GM23248 (cell line): ENCODE measurements at regions not wholly inside any gene's neighbourhood (a gene's known extent, or its start where the extent isn't known, plus 50 kb on each side); places are given as distances from the start of the nearest gene placed in this dataset.

Experiments
- DNase-seq: peaks from one replicate; pipeline ENCODE4 v3.0.0-alpha.2; 2015
- H2AFZ ChIP-seq: fragments of 200-600 bp; sonication (generic); 2 replicates; pipeline ENCODE4 v1.6.1; 2016; ENCODE audit warnings: antibody characterized with exemption
- H3F3A ChIP-seq: fragments of 200-600 bp; sonication (generic); 2 replicates; pipeline ENCODE4 v1.6.1; 2016; ENCODE audit warnings: mild to moderate bottlenecking, antibody characterized with exemption, mixed run types; ENCODE audit not compliant: insufficient read depth
- H3K27ac ChIP-seq: fragments of 200-600 bp; sonication (generic); 2 replicates; pipeline ENCODE4 v1.5.1; 2016; ENCODE audit warnings: mild to moderate bottlenecking
- H3K27me3 ChIP-seq: fragments of 200-600 bp; sonication (generic); replicated peaks from 2 replicates; pipeline ENCODE4 v1.6.1; 2016; ENCODE audit warnings: mild to moderate bottlenecking; ENCODE audit not compliant: insufficient read depth
- H3K36me3 ChIP-seq: fragments of 200-600 bp; sonication (generic); 2 replicates; pipeline ENCODE4 v1.6.1; 2016; ENCODE audit warnings: low read depth, mild to moderate bottlenecking
- H3K4me1 ChIP-seq: fragments of 200-600 bp; sonication (generic); 2 replicates; pipeline ENCODE4 v1.6.1; 2016; ENCODE audit warnings: mild to moderate bottlenecking; ENCODE audit not compliant: insufficient read depth
- H3K4me2 ChIP-seq: fragments of 200-600 bp; sonication (generic); one replicate; pipeline ENCODE4 v1.6.1; 2016; ENCODE audit warnings: mild to moderate bottlenecking; ENCODE audit not compliant: unreplicated experiment
- H3K4me3 ChIP-seq: fragments of 200-600 bp; sonication (generic); 2 replicates; pipeline ENCODE4 v1.5.1; 2016; ENCODE audit warnings: mild to moderate bottlenecking
- H3K79me2 ChIP-seq: fragments of 200-600 bp; sonication (generic); 2 replicates; pipeline ENCODE4 v1.6.1; 2016; ENCODE audit warnings: mild to moderate bottlenecking; ENCODE audit not compliant: insufficient read depth
- H3K9ac ChIP-seq: fragments of 200-600 bp; sonication (generic); 2 replicates; pipeline ENCODE4 v1.6.1; 2016; ENCODE audit warnings: mild to moderate bottlenecking
- H3K9me2 ChIP-seq: fragments of 200-600 bp; sonication (generic); 2 replicates; pipeline ENCODE4 v1.6.1; 2016; ENCODE audit warnings: mixed run types, mild to moderate bottlenecking, moderate library complexity; ENCODE audit not compliant: insufficient read depth
- H3K9me3 ChIP-seq: fragments of 200-600 bp; sonication (generic); one replicate; pipeline ENCODE4 v1.6.1; 2017; ENCODE audit warnings: low read depth
- H4K20me1 ChIP-seq: fragments of 200-600 bp; sonication (generic); 2 replicates; pipeline ENCODE4 v1.6.0; 2016; ENCODE audit not compliant: insufficient read depth
- EZH2 ChIP-seq: fragments of 200-600 bp; sonication (generic); IDR thresholded peaks from 2 replicates; pipeline ENCODE4 v1.6.1; 2018; ENCODE audit warnings: antibody characterized with exemption, mild to moderate bottlenecking; ENCODE audit not compliant: insufficient read depth, poor library complexity, severe bottlenecking
- EZH2phosphoT487 ChIP-seq: fragments of 200-600 bp; sonication (generic); IDR thresholded peaks from 2 replicates; pipeline ENCODE4 v1.6.1; 2018; ENCODE audit warnings: antibody characterized with exemption, moderate library complexity, mild to moderate bottlenecking, low read depth; ENCODE audit not compliant: insufficient read depth
- WGBS, 2 experiments: methylation state at CpG; one replicate each; pipeline ENCODE4 v1.1.6; 2015 to 2017; ENCODE audit warnings: low lambda C conversion rate in 2 of 2, low coverage in 1 of 2; ENCODE audit errors: missing lambda C conversion rate in 2 of 2; 5-methylcytosine and 5-hydroxymethylcytosine counted together
- in situ Hi-C: fragments of 300-500 bp; cut with MboI; formaldehyde crosslinking; loops from 2 replicates; pipeline ENCODE4 v1.15.0; 2020

DNA sequence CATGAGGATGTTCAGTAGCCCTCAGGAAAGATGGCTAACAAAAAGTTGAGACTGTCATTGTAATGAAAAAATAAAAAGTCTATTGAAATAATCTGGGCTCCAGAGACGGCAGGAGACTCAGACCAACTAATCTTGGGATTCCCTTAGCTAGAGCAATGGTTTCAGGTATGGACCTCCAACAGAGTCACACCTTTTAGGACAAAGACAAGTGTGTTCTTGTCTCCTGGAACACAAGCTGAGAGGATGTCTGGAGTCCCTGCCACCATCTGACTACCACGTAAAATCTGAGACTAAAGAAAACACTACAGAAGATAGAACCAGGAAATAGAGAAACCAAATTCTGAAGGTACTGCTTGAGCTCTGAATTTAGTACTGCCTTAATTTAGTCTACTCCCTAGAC is 103.3 kb upstream of the RBBP8 start:
- in situ Hi-C loops, result no loop called here
- Histone ChIP-seq H3K4me2 (no peak overlapping the region), H3K9me2 (no peaks in the 10 kb centered on the region), H3F3A (peaks cover 22% of the 10 kb centered on the region), H3K4me1 (peaks cover 22% of the 10 kb centered on the region), H4K20me1 (no peaks in the 10 kb centered on the region), H2AFZ (no peak overlapping the region), H3K36me3 (no peaks in the 10 kb centered on the region), H3K9ac (no peak overlapping the region), H3K9me3 (no peaks in the 10 kb centered on the region), H3K27me3 (no peaks in the 10 kb centered on the region), H3K27ac (no peak overlapping the region), H3K4me3 (no peak overlapping the region), H3K79me2 (no peaks in the 10 kb centered on the region)
- WGBS, 2 experiments, result 73 to 76% methylated on average over 2 of the region's 2 CpGs
- DNase-seq, result no peak
- no peak for TF ChIP-seq EZH2phosphoT487
- TF ChIP-seq EZH2, result no peak

GRCh38 chr18:22830511-22830910 is 102.6 kb upstream of the RBBP8 start:
- H3K4me3 ChIP-seq, result no peak overlapping the region
- H3K27me3 ChIP-seq, result no peaks in the 10 kb centered on the region
- 96 to 100% methylated on average over 1 of the region's 1 CpG for WGBS, 2 experiments
- peaks cover 22% of the 10 kb centered on the region for H3F3A ChIP-seq
- TF ChIP-seq EZH2, result no peak
- no peak for TF ChIP-seq EZH2phosphoT487
- H4K20me1 ChIP-seq, result no peaks in the 10 kb centered on the region
- peaks cover 22% of the 10 kb centered on the region for H3K4me1 ChIP-seq
- no peak overlapping the region for H3K4me2 ChIP-seq
- H3K79me2 ChIP-seq, result no peaks in the 10 kb centered on the region
- in situ Hi-C loops, result no loop called here
- H3K9me2 ChIP-seq, result no peaks in the 10 kb centered on the region
- no peaks in the 10 kb centered on the region for H3K36me3 ChIP-seq
- no peak for DNase-seq
- H3K27ac ChIP-seq, result no peak overlapping the region
- H3K9ac ChIP-seq, result no peak overlapping the region
- no peaks in the 10 kb centered on the region for H3K9me3 ChIP-seq
- H2AFZ ChIP-seq, result no peak overlapping the region

- Histone ChIP-seq H3K27me3 (no peaks in the 10 kb centered on the region), H3K79me2 (no peaks in the 10 kb centered on the region), H3K9me2 (no peaks in the 10 kb centered on the region), H3K4me3 (no peak overlapping the region), H3K4me1 (peaks cover 22% of the 10 kb centered on the region), H3K4me2 (no peak overlapping the region), H2AFZ (no peak overlapping the region), H3K9me3 (no peaks in the 10 kb centered on the region), H3K9ac (no peak overlapping the region), H4K20me1 (no peaks in the 10 kb centered on the region), H3K27ac (peak overlapping the region; percentile 49), H3F3A (peaks cover 22% of the 10 kb centered on the region), H3K36me3 (no peaks in the 10 kb centered on the region)
- in situ Hi-C loops, result no loop called here
- DNase-seq, result peak; percentile 87
- 9 to 19% methylated on average over 1 of the region's 1 CpG for WGBS, 2 experiments
- TF ChIP-seq EZH2phosphoT487 (no peak), EZH2 (no peak)
These were observed 101.7 kb upstream of the RBBP8 start for GRCh38 chr18:22831441-22831904.

DNA sequence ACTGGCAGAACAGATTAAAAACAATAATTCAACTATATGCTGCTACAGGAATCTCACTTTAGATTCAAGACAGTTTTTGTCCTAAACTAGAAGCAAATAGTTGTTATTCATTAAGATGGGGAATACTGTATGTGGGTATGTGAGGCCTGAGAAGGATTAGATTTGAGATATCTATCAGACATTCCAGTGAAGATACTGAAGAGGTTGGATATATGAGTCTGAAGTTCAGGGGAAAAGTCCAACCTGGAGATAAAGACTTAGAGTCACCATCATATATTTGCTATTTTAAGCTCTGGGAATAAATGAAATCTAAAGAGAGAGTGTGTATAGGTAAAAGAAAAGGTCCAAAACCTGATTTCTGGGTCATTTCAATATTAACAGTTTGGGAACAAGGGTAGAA is 96.2 kb upstream of the RBBP8 start:
- no peak overlapping the region for H3K4me2 ChIP-seq
- no peaks in the 10 kb centered on the region for H3K36me3 ChIP-seq
- DNase-seq, result no peak
- no peak overlapping the region for H3K27ac ChIP-seq
- H2AFZ ChIP-seq, result no peak overlapping the region
- peaks cover 19% of the 10 kb centered on the region for H3F3A ChIP-seq
- TF ChIP-seq EZH2phosphoT487, result no peak
- no peak for TF ChIP-seq EZH2
- H3K9me3 ChIP-seq, result no peaks in the 10 kb centered on the region
- H3K4me3 ChIP-seq, result no peak overlapping the region
- no peaks in the 10 kb centered on the region for H3K9me2 ChIP-seq
- H3K27me3 ChIP-seq, result no peaks in the 10 kb centered on the region
- H4K20me1 ChIP-seq, result no peaks in the 10 kb centered on the region
- in situ Hi-C loops, result no loop called here
- H3K4me1 ChIP-seq, result peaks cover 35% of the 10 kb centered on the region
- H3K79me2 ChIP-seq, result no peaks in the 10 kb centered on the region
- H3K9ac ChIP-seq, result no peak overlapping the region

- peaks cover 17% of the 10 kb centered on the region for H3F3A ChIP-seq
- no peak overlapping the region for H3K27ac ChIP-seq
- no peak overlapping the region for H3K4me3 ChIP-seq
- no peaks in the 10 kb centered on the region for H3K9me2 ChIP-seq
- H3K27me3 ChIP-seq, result no peaks in the 10 kb centered on the region
- H3K9ac ChIP-seq, result no peak overlapping the region
- no peaks in the 10 kb centered on the region for H3K9me3 ChIP-seq
- in situ Hi-C loops, result no loop called here
- H3K4me1 ChIP-seq, result peaks cover 34% of the 10 kb centered on the region
- TF ChIP-seq EZH2phosphoT487, result no peak
- H2AFZ ChIP-seq, result peak overlapping the region; percentile 33; the same call in 1 of the 2 replicates
- no peaks in the 10 kb centered on the region for H3K79me2 ChIP-seq
- 86 to 95% methylated on average over 1 of the region's 1 CpG for WGBS, 2 experiments
- no peaks in the 10 kb centered on the region for H3K36me3 ChIP-seq
- no peaks in the 10 kb centered on the region for H4K20me1 ChIP-seq
- H3K4me2 ChIP-seq, result peak overlapping the region; percentile 16
- peak; percentile 31 for DNase-seq
These were observed 94.9 kb upstream of the RBBP8 start for GRCh38 chr18:22838221-22838620.
